Keratinocyte (primary cell): ENCODE measurements at regions not wholly inside any gene's neighbourhood (a gene's known extent, or its start where the extent isn't known, plus 50 kb on each side); places are given as distances from the start of the nearest gene placed in this dataset.

ENCODE experiments used
- CTCF ChIP-seq, 3 experiments: IDR thresholded peaks in 1 of 3; conservative IDR thresholded peaks in 1 of 3; optimal IDR thresholded peaks in 1 of 3; 2 replicates in 2 of 3; 3 replicates in 1 of 3; pipeline versions ENCODE3 to v1.5.1; 2011; ENCODE audit warnings: low read length in 3 of 3, mild to moderate bottlenecking in 3 of 3, moderate library complexity in 2 of 3, control low read depth in 1 of 3, inconsistent platforms in 1 of 3; ENCODE audit not compliant: insufficient read depth in 2 of 3; ENCODE audit errors: extremely low read depth in 1 of 3
- EZH2 ChIP-seq: IDR thresholded peaks from one replicate; pipeline ENCODE4 v1.6.1; 2012; ENCODE audit warnings: inconsistent platforms, mild to moderate bottlenecking, low read length, moderate library complexity

DNA sequence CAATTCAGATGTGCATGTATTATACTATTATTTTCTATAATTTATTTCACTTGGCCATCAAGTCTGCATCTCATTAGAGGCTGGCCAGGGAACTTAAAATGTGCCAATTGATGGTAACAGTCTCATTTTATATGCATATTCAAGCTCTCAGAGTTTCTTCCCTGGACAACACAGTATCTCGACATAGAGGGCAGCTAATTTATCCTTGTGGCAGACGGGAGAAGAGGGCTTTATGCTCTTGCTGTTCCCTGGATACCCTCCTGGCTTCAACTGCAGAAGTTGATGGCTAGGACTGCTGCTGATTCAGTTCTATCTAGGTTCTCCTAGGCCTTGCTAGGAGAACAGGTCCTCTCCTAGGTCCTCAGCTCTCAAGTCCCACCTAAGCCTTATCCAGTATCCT, 99.1 kb upstream of the NPHP3 start:
- TF ChIP-seq CTCF (optimal IDR thresholded peaks at IDR 0.05 in 1 of 3, IDR thresholded peaks at IDR 0.05 in 1 of 3, conservative IDR thresholded peaks at IDR 0.05 in 1 of 3; ENCODE audit: extremely low read depth in 1 of 3, insufficient read depth in 2 of 3, low read length in 3 of 3) (no peak), EZH2 (no peak)
